HG03354 (cell line): ENCODE measurements at regions not wholly inside any gene's neighbourhood (a gene's known extent, or its start where the extent isn't known, plus 50 kb on each side); places are given as distances from the start of the nearest gene placed in this dataset.
"Not testable (repeated sequence)": the region's sequence is repeated elsewhere in the genome, so short reads cannot be mapped to it uniquely, and the experiment has no call there.

Experiments
- ATAC-seq: cut with Tn5 transposase; IDR thresholded peaks from one replicate; pipeline ENCODE4 v1.9.1; 2021; ENCODE audit warnings: mild to moderate bottlenecking; ENCODE audit not compliant: unreplicated experiment, poor library complexity, severe bottlenecking

- ATAC-seq: no peak
Observed at GRCh38 chr11:25159341-25159740, 662.5 kb downstream of the LUZP2 start.

GRCh38 chr11:25163421-25163820, 666.6 kb downstream of the LUZP2 start:
- no peak for ATAC-seq

- ATAC-seq: no peak
Observed at GRCh38 chr11:25180187-25180586, 683.3 kb downstream of the LUZP2 start.

- ATAC-seq: no peak
Observed at GRCh38 chr11:25183411-25183810, 686.6 kb downstream of the LUZP2 start.

GRCh38 chr11:25197515-25197914, 700.7 kb downstream of the LUZP2 start:
- ATAC-seq: no peak

- ATAC-seq: no peak
Observed at GRCh38 chr11:25198704-25199103, 701.9 kb downstream of the LUZP2 start.

- ATAC-seq: no peak
Observed at GRCh38 chr11:25200925-25201324, 704.1 kb downstream of the LUZP2 start.

- no peak for ATAC-seq
Observed at GRCh38 chr11:25206762-25207161, 709.9 kb downstream of the LUZP2 start.

GRCh38 chr11:25211635-25212254, 714.9 kb downstream of the LUZP2 start:
- no peak for ATAC-seq

GRCh38 chr11:25214535-25215176, 717.8 kb downstream of the LUZP2 start:
- ATAC-seq: no peak

- ATAC-seq: no peak
Observed at GRCh38 chr11:25218036-25218435, 721.2 kb downstream of the LUZP2 start.

- no peak for ATAC-seq
Observed at GRCh38 chr11:25225078-25225477, 728.2 kb downstream of the LUZP2 start.

GRCh38 chr11:25242928-25243327, 746.1 kb downstream of the LUZP2 start:
- no peak for ATAC-seq

- no peak for ATAC-seq
Observed at GRCh38 chr11:25244126-25244525, 747.3 kb downstream of the LUZP2 start.

- ATAC-seq: no peak
Observed at GRCh38 chr11:25247336-25247735, 750.5 kb downstream of the LUZP2 start.

- no peak for ATAC-seq
Observed at GRCh38 chr11:25252854-25253253, 756.0 kb downstream of the LUZP2 start.

GRCh38 chr11:25263861-25264260, 767.0 kb downstream of the LUZP2 start:
- ATAC-seq: not testable (repeated sequence)

- ATAC-seq: no peak
Observed at GRCh38 chr11:25271301-25271700, 774.4 kb downstream of the LUZP2 start.

GRCh38 chr11:25272214-25272613, 775.4 kb downstream of the LUZP2 start:
- no peak for ATAC-seq

GRCh38 chr11:25280821-25281220, 784.0 kb downstream of the LUZP2 start:
- ATAC-seq: not testable (repeated sequence)

- ATAC-seq: no peak
Observed at GRCh38 chr11:25293166-25293565, 796.3 kb downstream of the LUZP2 start.

- no peak for ATAC-seq
Observed at GRCh38 chr11:25298450-25298849, 801.6 kb downstream of the LUZP2 start.
